PC-9 (cell line): ENCODE measurements at regions not wholly inside any gene's neighbourhood (a gene's known extent, or its start where the extent isn't known, plus 50 kb on each side); places are given as distances from the start of the nearest gene placed in this dataset.

ENCODE experiments used
- BruUV-seq: library from RNA; stranded (reverse); fragments of 400-500 nt; replicated peaks from 2 replicates; lab custom pipeline; 2021; lab: Mats Ljungman, UMichigan
- CTCF ChIA-PET: fragments of 300-600 bp; sonication (Branson Sonifier 250); formaldehyde crosslinking; loops from one replicate; lab custom pipeline; 2022; ENCODE audit warnings: antibody characterized with exemption; lab: Charles Lee
- POLR2A ChIA-PET: fragments of 300-600 bp; sonication (Branson Sonifier 250); formaldehyde crosslinking; loops from one replicate; lab custom pipeline; 2022; ENCODE audit warnings: antibody characterized with exemption; ENCODE audit not compliant: unreplicated experiment; lab: Charles Lee
- DNase-seq, 2 experiments: peaks; one replicate each; pipeline versions ENCODE4 v3.0.0 to v3.0.0-alpha.2; 2015 to 2022; ENCODE audit warnings: mixed read lengths in 1 of 2
- H2AFZ ChIP-seq: fragments of 200-600 bp; sonication (generic); 2 replicates; pipeline ENCODE4 v1.8.1; 2017; ENCODE audit warnings: antibody characterized with exemption
- H3F3A ChIP-seq: fragments of 200-600 bp; sonication (generic); 2 replicates; pipeline ENCODE4 v1.8.1; 2017; ENCODE audit warnings: antibody characterized with exemption, mild to moderate bottlenecking, low read depth; ENCODE audit not compliant: insufficient read depth
- H3K27ac ChIP-seq: fragments of 200-600 bp; sonication (generic); 2 replicates; pipeline ENCODE4 v1.6.1; 2016; ENCODE audit warnings: mixed run types
- H3K27me3 ChIP-seq: fragments of 200-600 bp; sonication (generic); 2 replicates; pipeline ENCODE4 v1.6.1; 2016; ENCODE audit warnings: low read depth, mixed run types; ENCODE audit not compliant: insufficient read depth
- H3K36me3 ChIP-seq: fragments of 200-600 bp; sonication (generic); 2 replicates; pipeline ENCODE4 v1.6.1; 2016; ENCODE audit warnings: low read depth, mixed run types
- H3K4me1 ChIP-seq: fragments of 200-600 bp; sonication (generic); replicated peaks from 2 replicates; pipeline ENCODE4 v1.6.1; 2016; ENCODE audit warnings: mixed run types; ENCODE audit not compliant: insufficient read depth
- H3K4me2 ChIP-seq: fragments of 200-600 bp; sonication (generic); 2 replicates; pipeline ENCODE4 v1.6.1; 2017; ENCODE audit warnings: mixed run types
- H3K4me3 ChIP-seq: fragments of 200-600 bp; sonication (generic); 2 replicates; pipeline ENCODE4 v1.6.1; 2016; ENCODE audit warnings: mixed run types
- H3K79me2 ChIP-seq: fragments of 200-600 bp; sonication (generic); 2 replicates; pipeline ENCODE4 v1.6.1; 2017; ENCODE audit warnings: low read depth, mixed run types
- H3K9me2 ChIP-seq: fragments of 200-600 bp; sonication (generic); 2 replicates; pipeline ENCODE4 v1.8.1; 2017; ENCODE audit warnings: mild to moderate bottlenecking; ENCODE audit not compliant: insufficient read depth
- H3K9me3 ChIP-seq: fragments of 200-600 bp; sonication (generic); 2 replicates; pipeline ENCODE4 v1.8.1; 2016; ENCODE audit warnings: low read depth; ENCODE audit not compliant: insufficient read depth
- H4K20me1 ChIP-seq: fragments of 200-600 bp; sonication (generic); 2 replicates; pipeline ENCODE4 v1.8.1; 2017; ENCODE audit not compliant: insufficient read depth
- CTCF ChIP-seq: fragments of 200-600 bp; sonication (generic); conservative IDR thresholded peaks from 2 replicates; pipeline ENCODE4 v1.6.1; 2017; ENCODE audit warnings: mixed run types, antibody characterized with exemption, mild to moderate bottlenecking, moderate library complexity
- EZH2 ChIP-seq: fragments of 200-600 bp; sonication (generic); IDR thresholded peaks from 2 replicates; pipeline ENCODE4 v1.8.0; 2017; ENCODE audit warnings: antibody characterized with exemption, low read depth
- intact Hi-C: fragments of 100-400 bp; cut with micrococcal nuclease; formaldehyde crosslinking; loops from one replicate; pipeline ENCODE4 v1.10.0; 2022; ENCODE audit not compliant: unreplicated experiment

- H3K4me3 ChIP-seq: no peak overlapping the region
- no peaks in the 10 kb centered on the region for H3K27me3 ChIP-seq
- no TSS peak for BruUV-seq
- intact Hi-C loops: no loop called here
- no peaks in the 10 kb centered on the region for H3K9me3 ChIP-seq
- no peak overlapping the region for H3K27ac ChIP-seq
- H4K20me1 ChIP-seq: no peaks in the 10 kb centered on the region
- H3K9me2 ChIP-seq: no peaks in the 10 kb centered on the region
- ChIA-PET POLR2A (interaction anchor here (0.6 kb wide), 1 partner anchor 55 kb away, joined by 5 read pairs; the partner anchor contains the start of gene TPBG), CTCF (interaction anchor here (0.5 kb wide), 1 partner anchor 48 kb away, joined by 6 read pairs; no protein-coding TSS in a partner anchor)
- H3K79me2 ChIP-seq: no peaks in the 10 kb centered on the region
- TF ChIP-seq CTCF: no peak
- TF ChIP-seq EZH2: no peak
- no peaks in the 10 kb centered on the region for H3F3A ChIP-seq
- no peaks in the 10 kb centered on the region for H3K36me3 ChIP-seq
- no peak overlapping the region for H3K4me2 ChIP-seq
- DNase-seq: no peak
- H3K4me1 ChIP-seq: no peaks in the 10 kb centered on the region
- H2AFZ ChIP-seq: no peak overlapping the region
These were observed 55.5 kb downstream of the TPBG start for GRCh38 chr6:82419132-82419581.

- Histone ChIP-seq H2AFZ (no peak overlapping the region), H3K4me1 (no peaks in the 10 kb centered on the region), H3K4me2 (no peak overlapping the region), H3K9me2 (no peaks in the 10 kb centered on the region), H3F3A (no peaks in the 10 kb centered on the region), H3K4me3 (no peak overlapping the region), H3K27ac (no peak overlapping the region), H4K20me1 (no peaks in the 10 kb centered on the region), H3K27me3 (no peaks in the 10 kb centered on the region), H3K9me3 (no peaks in the 10 kb centered on the region), H3K36me3 (no peaks in the 10 kb centered on the region), H3K79me2 (no peaks in the 10 kb centered on the region)
- ChIA-PET POLR2A (interaction anchor here (0.6 kb wide), 1 partner anchor 56 kb away, joined by 5 read pairs; the partner anchor contains the start of gene TPBG), CTCF (no interaction called here)
- intact Hi-C loops: no loop called here
- TF ChIP-seq EZH2 (no peak), CTCF (no peak)
- BruUV-seq: no TSS peak
- no peak for DNase-seq
These were observed 56.2 kb downstream of the TPBG start for GRCh38 chr6:82419859-82420258.

GRCh38 chr6:82430611-82431010, 67.0 kb downstream of the TPBG start:
- no TSS peak for BruUV-seq
- H3K27me3 ChIP-seq: no peaks in the 10 kb centered on the region
- no peak for TF ChIP-seq EZH2
- no peak for TF ChIP-seq CTCF
- no peaks in the 10 kb centered on the region for H3K9me2 ChIP-seq
- H3K4me2 ChIP-seq: no peak overlapping the region
- ChIA-PET POLR2A (no interaction called here), CTCF (no interaction called here)
- H3K27ac ChIP-seq: no peak overlapping the region
- no peak overlapping the region for H2AFZ ChIP-seq
- H3K79me2 ChIP-seq: no peaks in the 10 kb centered on the region
- no peaks in the 10 kb centered on the region for H3K4me1 ChIP-seq
- H3K4me3 ChIP-seq: no peak overlapping the region
- no peak for DNase-seq
- no peaks in the 10 kb centered on the region for H3K9me3 ChIP-seq
- no peaks in the 10 kb centered on the region for H4K20me1 ChIP-seq
- no peaks in the 10 kb centered on the region for H3F3A ChIP-seq
- intact Hi-C loops: no loop called here
- no peaks in the 10 kb centered on the region for H3K36me3 ChIP-seq
